GM21723 (cell line): ENCODE measurements at regions not wholly inside any gene's neighbourhood (a gene's known extent, or its start where the extent isn't known, plus 50 kb on each side); places are given as distances from the start of the nearest gene placed in this dataset.

Experiments
- ATAC-seq: cut with Tn5 transposase; IDR thresholded peaks from one replicate; pipeline ENCODE4 v1.9.1; 2021; ENCODE audit warnings: mild to moderate bottlenecking, moderate library complexity; ENCODE audit not compliant: unreplicated experiment

DNA sequence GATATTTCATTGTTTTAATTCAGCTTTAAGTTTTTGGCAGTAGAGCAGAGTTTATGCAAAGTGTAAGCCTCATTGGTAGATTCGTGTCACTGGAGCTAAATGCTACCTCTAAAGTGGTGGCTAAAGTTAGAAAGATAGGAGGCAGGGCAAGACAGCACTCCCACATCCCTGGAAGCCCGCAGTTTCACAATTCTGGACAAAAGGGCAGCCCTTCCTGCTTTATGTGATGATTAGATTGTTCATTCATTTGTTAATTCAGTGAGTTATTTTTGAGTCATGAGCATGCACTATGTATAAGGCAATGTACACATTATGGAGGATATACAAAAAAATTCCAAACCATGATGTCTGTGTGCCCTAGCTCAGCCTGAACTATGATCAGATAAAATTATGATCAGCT lies 52.1 kb upstream of the EIF3M start:
- ATAC-seq = no peak

DNA sequence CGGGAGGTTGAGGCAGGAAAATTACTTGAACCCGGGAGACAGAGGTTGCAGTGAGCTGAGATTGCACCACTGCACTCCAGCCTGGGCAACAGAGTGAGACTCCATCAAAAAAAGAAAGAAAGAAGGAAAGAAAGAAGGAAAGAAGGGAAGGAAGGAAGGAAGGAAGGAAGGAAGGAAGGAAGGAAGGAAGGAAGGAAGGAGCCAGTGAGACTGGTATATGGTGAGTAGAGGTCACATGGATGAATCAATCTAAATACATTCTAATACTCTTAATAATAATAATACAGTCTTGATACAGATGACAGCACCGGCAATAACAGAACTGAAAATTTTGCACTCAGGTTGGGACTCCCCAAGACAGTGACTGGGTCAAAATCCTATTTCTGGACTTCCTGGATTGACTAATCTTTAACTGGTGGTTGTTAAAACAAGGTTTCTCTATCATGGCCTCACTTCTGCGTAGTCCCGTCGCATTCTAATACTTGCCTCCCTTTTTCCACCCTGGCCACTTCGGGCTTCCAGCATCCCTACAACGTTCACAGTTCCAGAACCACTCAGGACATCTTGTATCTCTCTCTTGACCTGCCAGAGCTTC lies 53.5 kb upstream of the EIF3M start:
- peak; percentile 99 for ATAC-seq

DNA sequence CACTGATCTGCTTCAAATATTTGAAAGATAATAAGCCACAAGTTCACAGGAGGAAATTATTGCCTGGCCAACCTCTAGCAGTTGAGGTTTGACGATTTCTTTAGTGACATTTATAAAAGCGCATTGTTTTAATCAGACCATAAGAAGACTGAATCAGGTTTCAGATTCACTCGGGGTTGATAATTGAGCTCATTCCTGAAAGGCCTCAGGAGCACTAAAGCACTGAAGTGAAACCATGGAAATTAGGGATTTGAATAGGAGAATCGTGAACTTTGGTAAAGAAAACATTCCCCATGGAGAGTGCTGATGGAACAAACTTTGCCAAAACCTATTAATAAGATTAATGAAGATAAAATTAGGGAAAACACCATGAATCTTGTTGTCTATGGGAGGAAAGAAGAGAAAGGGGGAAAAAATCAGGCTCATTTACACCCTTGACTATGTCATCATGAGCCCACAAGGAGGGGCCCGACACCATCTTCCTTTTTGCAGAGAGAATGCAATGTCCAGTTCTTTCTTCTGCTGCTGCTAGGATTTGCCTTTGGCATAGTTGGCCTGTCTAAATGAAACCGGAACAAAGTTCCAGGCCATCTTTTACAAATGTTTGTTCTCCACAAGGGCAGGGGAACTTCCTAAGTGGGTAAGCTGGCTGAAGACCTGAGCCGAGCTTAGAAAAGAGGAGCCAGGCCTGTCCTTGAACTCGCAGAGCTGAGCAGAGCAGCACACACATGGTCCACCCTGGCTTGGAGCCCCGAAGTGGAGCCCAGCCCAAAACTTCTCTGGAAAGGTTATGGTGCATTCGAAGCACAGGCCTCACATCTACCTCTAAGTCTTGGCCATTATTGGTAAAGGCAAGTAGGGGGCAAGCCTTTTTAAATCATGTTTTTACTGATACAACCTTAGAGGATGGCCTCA lies 56.1 kb upstream of the EIF3M start:
- no peak for ATAC-seq

DNA sequence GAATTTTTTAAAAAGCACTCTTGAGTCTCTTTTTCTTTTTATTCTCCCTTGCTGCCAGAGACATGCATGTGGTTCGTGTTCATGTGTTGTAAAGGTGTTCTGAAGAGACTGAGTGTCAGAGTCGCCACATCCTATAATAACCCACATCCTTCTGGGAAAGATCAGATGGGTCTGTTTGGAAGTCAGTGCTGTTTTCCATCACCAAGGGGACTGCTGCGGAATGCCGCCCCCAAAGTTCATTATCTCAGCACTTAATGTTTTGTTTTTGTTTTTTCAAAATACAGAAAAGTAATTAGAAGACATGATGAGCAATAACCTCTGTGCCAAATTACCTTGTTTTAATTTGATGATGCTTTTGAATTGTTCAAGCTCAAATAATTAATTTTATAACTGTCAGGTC lies 56.9 kb upstream of the EIF3M start:
- no peak for ATAC-seq

DNA sequence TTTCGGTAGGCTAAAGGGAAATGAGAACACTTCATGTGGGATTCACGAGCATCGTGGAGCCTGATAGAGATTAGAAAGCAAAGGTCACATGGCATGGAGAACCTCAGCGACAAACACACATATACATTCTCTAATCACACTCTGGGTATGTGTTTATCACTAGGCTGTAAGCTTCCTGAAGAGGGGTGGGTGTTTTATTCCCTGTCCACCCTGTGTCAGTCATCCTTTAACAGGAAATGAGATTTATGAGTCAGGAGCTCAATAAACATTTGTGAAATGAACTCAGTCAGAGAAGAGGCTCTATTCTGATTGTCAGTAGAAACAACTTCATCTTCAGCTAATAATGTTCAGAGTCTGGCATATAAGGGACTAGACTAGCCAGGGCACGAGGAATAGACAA lies 71.7 kb upstream of the EIF3M start:
- no peak for ATAC-seq

DNA sequence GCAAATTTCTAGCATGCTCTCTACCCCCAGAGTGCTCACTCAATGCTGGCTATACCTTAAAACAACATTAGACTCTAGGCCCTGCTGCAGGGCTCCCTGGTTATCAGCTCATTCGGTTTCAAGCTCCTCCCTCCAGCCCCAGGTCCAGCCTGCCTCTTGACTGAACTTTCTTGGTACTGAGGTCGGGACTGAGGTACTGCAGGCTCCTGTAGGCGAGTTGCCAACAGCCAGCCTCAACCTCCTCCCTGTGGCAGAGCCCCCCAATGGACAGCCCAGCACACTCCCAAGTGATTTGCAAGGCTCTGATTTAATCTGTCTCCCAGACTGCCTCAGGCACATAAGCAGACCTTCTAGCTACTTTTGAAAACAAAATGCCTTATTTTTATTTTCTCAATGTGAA lies 73.6 kb upstream of the EIF3M start:
- ATAC-seq = no peak

DNA sequence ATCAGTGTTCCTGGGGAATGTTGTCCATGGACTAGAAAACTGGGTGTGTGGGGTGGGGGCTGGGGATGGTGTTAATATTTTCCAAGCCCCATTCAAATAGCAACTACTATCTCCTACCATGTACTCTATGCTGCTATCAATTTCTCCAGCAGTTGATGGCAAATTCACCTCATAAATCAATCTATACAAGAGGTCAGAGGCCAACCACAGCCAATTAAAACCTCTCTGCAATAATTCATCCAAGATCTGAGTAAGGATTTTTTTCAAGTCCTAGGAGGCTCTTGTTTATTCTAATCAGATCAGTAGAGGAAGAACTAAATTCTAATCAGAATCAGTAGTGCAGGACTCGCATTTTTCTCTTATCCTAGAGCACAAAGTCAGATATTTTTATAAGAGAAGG lies 73.4 kb upstream of the WT1 start:
- no peak for ATAC-seq

DNA sequence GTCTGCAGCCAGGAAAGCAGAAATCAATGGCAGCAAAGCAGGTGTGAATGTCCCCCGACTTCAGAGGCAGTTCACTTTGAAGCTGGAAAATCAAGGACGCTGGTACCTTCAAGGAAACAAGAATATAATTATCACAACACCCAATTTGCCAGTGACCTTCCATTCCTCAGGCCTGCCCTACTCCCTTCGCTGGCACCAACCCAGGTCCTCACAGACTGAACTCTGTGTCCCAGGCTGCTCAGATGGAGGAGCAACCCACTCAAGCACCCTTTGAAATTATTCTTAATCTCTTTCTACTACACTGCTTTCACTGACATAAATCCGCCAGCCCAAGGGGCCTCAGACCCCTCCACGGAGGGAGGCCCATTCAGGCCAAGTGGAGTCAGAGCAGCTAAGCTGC lies 64.7 kb upstream of the WT1 start:
- ATAC-seq = no peak

DNA sequence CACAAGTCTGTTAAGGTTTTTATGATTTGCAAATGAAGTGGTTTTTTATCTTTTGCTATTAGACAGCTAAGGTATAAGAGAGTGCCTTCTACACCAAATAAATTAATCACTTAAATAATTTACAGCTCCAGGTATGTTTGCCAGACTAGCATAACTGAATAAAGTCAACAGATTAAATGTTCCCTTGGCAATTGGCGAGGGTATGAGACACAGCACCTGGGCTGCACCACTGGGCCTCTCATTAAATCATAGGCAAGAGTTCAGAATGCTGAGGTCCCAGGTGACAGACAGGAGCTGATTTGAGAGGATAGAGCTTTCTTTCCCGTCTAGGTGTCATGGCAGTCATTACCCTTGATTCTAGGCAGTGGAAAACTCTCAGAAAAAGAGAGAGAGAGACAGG lies 62.6 kb upstream of the WT1 start:
- no peak for ATAC-seq

DNA sequence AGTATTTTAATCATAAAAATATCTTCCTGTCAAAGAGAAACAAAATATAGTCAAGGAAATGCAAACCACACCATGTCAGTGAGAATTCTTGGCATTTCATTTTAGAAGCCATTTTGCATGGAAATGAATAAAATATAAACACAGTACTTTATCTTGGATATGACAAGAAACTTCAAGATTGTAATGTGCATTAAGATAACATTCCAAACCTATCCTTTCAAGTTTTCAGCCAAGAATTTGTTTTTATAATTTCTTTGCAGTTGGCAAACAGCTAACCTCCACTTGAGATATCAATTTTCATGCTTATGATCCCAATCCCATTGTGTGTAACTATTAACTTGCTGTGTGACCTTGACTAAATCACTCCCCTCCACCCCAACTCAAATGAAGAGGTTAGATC lies 59.3 kb upstream of the WT1 start:
- ATAC-seq = no peak

DNA sequence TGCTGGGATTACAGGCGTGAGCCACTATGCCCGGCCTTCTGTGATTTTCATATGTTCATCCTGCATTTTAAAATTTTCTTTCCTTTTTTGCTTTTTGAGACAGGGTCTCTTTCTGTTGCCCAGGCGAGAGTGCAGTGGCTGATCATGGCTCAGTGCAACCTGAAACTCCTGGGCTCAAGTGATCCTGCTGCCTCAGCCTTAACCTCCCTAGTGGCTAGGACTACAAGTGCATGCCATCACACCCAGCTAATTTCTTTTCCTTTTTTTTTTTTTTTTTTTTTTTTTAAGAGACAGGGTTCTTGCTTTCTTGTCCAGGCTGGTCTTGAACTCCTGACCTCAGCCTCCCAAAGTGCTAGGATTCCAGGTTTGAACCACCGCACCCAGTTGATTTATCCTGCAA lies 54.1 kb upstream of the WT1 start:
- no peak for ATAC-seq

DNA sequence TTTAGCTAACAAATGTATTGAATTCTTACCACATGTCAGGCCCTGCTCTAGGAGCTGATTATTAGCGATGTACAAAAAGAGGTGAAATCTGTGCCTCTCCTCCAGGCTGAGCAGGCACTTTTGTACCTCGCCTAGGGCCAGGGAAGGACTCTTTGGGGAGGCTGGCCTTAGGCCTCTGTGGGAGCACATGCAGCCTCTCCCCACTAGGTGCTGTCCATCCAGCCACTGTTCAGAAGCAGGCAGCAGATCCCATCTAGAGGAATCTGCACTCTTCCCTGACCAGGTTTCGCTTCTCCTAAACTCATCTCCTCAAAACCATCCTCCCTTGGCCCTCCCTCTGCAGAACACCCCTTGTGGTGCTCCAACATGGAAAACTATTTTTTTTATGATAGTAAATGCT lies 51.9 kb upstream of the WT1 start:
- ATAC-seq = no peak

DNA sequence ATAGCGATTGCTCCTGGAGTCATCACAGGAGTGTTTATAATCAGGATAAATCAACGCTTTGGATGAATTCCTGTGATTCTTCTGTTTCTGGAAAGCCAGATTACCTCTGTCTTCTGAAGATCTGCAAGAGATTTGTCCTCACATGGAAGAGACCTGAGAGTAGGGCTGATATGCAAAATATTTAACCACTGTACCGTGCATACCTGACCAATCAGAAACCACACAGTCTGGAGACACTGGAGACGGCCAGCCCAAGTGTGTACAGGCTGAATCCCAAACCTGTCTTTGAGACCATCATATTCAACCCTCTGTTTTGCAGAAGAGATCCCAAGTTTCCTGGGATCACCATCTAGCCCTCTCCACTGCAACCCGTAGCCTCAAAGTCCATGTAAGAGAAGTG lies 50.4 kb upstream of the WT1 start:
- no peak for ATAC-seq
